Embryonic facial prominence (tissue), 1 donor: ENCODE measurements at regions not wholly inside any gene's neighbourhood (a gene's known extent, or its start where the extent isn't known, plus 50 kb on each side); places are given as distances from the start of the nearest gene placed in this dataset.

Experiments
- DNase-seq: peaks from one replicate; pipeline ENCODE4 v3.0.0-alpha.2; 2016; ENCODE audit errors: extremely low spot score

- no peak for DNase-seq
Observed at GRCh38 chr6:126904176-126904575, 214.3 kb upstream of the RSPO3 start.

DNA sequence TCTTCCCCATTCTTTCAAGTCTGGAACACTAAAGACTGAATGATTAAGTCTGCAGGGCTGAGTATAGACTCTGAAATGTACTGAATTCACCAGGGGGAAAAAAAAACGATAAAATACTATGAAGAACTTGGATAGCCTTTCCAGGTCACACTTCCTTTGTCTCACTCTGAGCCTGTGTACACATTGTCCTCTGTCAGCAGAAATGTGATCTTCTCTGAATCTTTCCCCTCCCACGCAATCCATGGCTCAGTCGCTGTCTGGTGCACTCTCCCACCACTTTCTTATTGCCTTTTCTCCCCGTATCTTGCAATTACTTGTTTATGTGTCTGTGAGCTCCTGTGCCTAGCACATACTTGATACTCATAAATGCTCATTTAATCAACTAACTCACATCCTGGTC is 212.6 kb upstream of the RSPO3 start:
- DNase-seq: no peak

- no peak for DNase-seq
Observed at GRCh38 chr6:126907312-126907711, 211.2 kb upstream of the RSPO3 start.

DNA sequence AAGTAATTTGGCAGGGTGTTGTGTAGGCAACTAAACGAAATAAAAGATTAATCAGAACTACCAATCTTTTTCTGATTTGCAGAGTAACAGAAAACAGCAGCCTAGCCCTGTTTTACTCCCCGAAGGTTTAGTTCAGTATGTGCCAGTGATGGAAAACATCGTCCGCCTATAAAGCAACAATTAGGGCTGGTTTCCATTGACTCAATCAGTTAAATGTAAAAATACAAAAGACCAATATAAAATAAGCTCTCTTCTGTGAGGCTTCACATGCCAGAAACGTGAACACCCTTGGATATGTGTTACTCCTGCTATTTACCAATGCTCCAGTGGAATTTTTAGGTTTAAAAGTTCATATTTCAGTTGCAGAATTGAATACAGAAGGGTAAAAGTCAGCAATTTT is 210.5 kb upstream of the RSPO3 start:
- DNase-seq: no peak

- no peak for DNase-seq
Observed at GRCh38 chr6:126909493-126909892, 209.0 kb upstream of the RSPO3 start.

DNA sequence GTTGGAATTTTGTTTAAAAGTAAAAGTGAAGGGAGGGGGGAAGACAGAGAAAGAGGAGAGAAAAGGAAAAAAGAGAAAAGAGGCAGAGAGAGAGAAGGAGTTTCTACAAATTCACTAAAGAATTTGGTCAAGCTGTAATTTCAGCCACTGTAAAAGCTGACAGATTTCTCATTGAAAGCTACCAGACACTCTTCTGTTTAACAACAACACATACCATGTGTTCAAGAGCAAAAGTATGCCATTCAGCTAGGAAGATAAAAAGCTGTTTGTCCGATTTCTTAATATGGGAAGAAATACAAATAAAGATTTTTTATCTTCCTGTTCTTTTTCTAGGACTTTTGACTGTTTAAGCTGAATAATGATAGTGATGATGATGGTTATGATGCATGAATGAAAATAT is 204.8 kb upstream of the RSPO3 start:
- no peak for DNase-seq

- no peak for DNase-seq
Observed at GRCh38 chr6:126914172-126914571, 204.3 kb upstream of the RSPO3 start.

GRCh38 chr6:126914801-126915200 is 203.7 kb upstream of the RSPO3 start:
- peak; percentile 48 for DNase-seq

DNA sequence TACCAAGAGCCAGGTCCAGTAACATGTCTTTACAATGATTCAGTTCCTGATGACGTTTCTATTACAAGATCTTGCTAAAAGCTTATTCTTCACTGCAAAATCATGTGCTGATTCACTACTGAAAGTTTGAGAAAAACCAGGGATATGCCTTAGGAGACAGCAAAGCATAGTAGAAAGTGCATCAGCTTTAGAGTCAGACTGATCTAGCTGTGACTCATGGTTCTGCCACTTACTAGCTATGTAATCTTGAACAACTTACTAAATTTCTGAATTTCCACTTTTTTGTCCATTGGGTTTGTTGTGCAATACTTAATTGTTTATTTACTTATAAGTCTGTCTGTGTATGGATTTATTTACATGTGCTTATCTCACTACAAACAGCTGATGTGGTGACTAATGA is 198.5 kb upstream of the RSPO3 start:
- DNase-seq: no peak

- no peak for DNase-seq
Observed at GRCh38 chr6:126923807-126924206, 194.7 kb upstream of the RSPO3 start.

DNA sequence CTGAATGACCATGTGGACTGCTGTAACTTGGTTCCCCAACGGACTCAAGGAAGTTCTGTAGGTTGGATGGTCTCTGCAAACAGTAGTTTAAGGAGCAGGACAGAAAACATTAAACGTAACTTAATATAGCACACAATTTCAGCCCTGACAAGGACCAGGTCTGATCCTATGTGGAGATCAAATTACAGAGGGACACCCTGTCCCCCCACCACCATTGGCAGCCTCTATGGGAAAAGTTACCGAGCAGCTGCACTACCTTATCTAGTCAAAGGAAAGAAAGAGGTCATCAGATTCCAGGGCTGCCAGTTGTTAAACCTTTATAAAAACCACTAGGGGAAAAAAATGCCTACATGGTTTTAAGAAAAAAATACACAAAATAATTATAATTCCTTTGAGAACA is 191.5 kb upstream of the RSPO3 start:
- DNase-seq: no peak

DNA sequence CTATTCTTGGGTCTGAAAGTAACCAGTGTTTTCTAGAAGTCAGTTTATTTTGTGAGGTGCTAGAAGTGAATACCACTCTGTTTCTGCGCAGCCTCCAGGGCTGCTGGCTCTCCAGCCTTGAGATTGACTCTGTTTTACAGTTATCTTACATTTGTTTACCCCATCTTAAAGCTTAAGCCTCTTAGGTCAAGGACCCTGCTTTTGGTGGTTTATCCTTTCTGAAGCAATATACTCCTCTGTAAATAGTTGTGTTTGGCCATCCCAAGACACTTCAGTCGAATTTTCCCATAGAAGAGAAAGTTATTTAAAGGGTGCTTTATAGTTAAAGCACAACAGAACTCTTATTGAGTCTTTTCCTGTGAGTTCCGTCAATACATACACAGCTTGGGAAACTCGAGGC is 190.6 kb upstream of the RSPO3 start:
- no peak for DNase-seq

DNA sequence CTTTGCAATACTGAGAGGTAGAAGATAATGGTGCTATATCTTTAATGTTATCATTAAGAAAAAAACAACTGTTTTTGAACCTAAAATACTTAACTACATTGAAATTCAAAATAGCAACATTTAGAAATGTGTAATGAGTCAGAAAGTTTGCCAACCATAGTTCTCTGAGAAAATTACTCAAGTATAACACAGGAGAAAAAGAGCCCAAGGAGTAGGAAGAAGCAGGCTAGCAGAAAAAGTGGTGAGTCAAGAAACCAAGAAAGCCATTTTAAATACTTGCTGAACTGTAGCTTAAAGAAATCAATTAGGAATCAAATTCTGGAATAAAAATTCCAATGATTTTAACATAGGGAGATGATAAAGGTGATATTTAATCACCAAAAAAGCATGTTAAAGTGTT is 181.0 kb upstream of the RSPO3 start:
- DNase-seq: no peak

DNA sequence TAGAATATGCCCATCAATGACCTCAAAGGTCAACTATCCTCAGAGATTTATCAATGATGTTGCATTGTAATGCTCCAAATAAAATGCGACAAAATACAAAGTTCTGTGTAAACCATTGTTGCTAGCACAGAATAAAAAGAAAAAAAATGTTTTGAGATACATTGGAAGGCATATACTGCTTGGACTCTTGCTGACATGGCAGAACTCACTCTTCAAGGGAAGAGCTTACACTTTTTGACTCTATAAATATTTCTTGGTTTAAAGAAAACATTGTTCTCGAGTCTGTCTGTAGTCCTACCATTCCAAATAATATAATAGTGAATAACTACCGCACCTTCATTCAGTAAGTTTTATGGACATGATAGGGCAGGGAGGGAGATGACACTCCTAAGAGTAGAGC is 178.7 kb upstream of the RSPO3 start:
- DNase-seq: no peak

GRCh38 chr6:126941751-126942150 is 176.7 kb upstream of the RSPO3 start:
- DNase-seq: no peak

DNA sequence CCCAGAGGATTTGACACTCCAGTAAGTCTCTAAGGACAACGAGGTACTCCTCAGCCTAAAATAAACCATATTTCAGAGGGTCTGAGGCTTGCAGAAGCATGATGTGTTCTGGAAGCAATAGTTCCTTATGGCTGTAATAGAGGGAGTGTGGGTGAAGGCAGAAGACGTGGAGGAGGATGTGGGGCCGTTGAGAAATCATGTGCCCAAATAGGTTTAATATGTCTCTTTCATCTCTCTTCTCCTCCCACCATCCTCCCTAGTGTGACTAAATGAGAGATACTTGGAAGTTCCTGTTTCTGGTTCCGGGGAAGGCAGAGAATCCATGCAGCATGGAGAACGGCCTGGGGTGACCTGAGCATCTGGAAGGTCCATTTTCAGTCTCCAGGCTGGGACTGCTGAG is 174.0 kb upstream of the RSPO3 start:
- no peak for DNase-seq

- DNase-seq: no peak
Observed at GRCh38 chr6:126945150-126945685, 173.3 kb upstream of the RSPO3 start.

- no peak for DNase-seq
Observed at GRCh38 chr6:126945812-126946360, 172.6 kb upstream of the RSPO3 start.

GRCh38 chr6:126947070-126947469 is 171.4 kb upstream of the RSPO3 start:
- no peak for DNase-seq

GRCh38 chr6:126949786-126950185 is 168.7 kb upstream of the RSPO3 start:
- no peak for DNase-seq

DNA sequence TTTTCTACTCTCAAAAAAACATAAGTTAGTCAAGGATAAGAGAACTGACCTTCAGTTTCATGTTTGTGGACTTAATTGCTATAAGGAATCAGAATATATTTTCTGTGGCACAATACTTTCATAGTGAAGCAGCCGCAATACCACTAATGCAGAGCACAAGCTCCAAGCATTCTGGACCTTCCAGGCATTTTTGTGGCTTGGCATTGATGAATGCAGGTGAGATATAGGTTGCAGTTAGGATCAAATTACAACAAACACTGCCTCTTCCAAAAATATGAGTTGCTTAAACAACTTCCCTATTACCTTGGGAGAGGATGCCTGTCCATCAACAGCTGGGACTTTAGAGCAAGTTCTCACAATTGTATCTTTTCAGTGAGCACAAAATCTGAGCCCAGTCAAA is 162.8 kb upstream of the RSPO3 start:
- DNase-seq: no peak

GRCh38 chr6:126957721-126958120 is 160.8 kb upstream of the RSPO3 start:
- no peak for DNase-seq

DNA sequence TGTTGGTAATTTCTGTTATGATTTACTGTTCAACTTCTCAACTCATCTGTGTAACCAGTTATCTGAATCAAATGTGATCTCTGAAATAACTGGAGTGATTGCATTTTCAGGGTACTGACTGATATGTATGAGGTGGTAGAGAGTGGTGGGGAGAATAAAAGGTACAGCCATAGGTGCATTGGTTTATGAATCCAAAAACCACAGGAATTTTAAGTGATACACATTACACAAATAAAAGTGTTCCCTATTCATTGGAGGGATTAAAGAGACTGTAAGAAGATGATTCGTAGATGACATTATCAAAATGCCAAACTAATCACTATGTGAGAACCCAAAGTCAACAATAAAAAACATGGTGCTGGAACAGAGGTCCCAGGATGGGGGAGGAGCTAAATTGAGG is 158.7 kb upstream of the RSPO3 start:
- DNase-seq: no peak

DNA sequence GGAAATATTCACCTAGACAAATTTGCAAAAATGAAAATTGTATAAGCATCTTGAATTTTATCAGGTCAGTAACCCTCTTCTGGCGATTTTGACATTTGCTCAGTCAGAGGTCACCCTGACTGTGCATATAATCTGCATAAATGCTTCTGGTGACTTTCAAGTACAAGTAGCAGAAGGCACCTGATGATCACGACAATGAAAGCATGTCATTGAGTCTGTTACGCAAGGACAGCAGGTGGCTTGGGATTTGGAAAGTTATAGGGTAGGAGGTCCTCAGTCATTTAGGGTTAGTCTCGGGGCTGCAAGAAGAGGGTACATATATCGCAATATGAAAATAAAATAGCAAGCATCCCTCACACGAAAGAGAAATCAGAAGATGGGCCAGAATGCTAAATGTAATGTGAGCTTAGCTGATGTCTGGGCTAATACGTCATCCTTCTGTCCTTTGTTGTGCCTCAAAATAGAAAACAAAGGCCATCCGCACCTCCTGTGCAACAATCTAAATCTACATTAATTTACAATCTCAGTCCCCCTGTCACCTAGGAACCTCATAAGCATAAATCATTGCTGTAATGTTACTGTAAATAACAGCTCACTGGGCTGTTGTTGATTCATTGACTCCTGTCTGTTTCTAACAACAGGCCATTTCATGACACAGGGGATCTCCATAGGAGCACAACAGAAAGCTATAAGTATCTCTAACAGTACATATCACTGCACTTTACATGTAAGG is 155.2 kb upstream of the RSPO3 start:
- DNase-seq: no peak
